LNCAP (cell line): ENCODE measurements at regions not wholly inside any gene's neighbourhood (a gene's known extent, or its start where the extent isn't known, plus 50 kb on each side); places are given as distances from the start of the nearest gene placed in this dataset.

Experiments
- CTCF ChIP-seq: fragments of 450-650 bp; IDR thresholded peaks from 2 replicates; pipeline ENCODE4 v1.5.1; 2017; ENCODE audit warnings: mild to moderate bottlenecking

- no peak for TF ChIP-seq CTCF
Measured at GRCh38 chr22:48352086-48352911, 1475.4 kb downstream of the BRD1 start.

GRCh38 chr22:48351376-48352085 lies 1476.1 kb downstream of the BRD1 start:
- no peak for TF ChIP-seq CTCF

GRCh38 chr22:48350456-48350855 lies 1477.2 kb downstream of the BRD1 start:
- TF ChIP-seq CTCF = no peak

GRCh38 chr22:48348855-48349254 lies 1478.8 kb downstream of the BRD1 start:
- no peak for TF ChIP-seq CTCF

GRCh38 chr22:48347311-48347710 lies 1480.4 kb downstream of the BRD1 start:
- TF ChIP-seq CTCF = no peak

- no peak for TF ChIP-seq CTCF
Measured at GRCh38 chr22:48346911-48347310, 1480.8 kb downstream of the BRD1 start.

- TF ChIP-seq CTCF = no peak
Measured at GRCh38 chr22:48346311-48346710, 1481.4 kb downstream of the BRD1 start.
